ENCODE measurements at regions not wholly inside any gene's neighbourhood (a gene's known extent, or its start where the extent isn't known, plus 50 kb on each side); places are given as distances from the start of the nearest gene placed in this dataset.

GRCh38 chr2:120570001-120570400 is 165.7 kb upstream of the GLI2 start:
- TF ChIP-seq, protein P1, sequence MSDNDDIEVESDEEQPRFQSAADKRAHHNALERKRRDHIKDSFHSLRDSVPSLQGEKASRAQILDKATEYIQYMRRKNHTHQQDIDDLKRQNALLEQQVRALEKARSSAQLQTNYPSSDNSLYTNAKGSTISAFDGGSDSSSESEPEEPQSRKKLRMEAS (IDR thresholded peaks at IDR 0.05; ENCODE audit: low read depth, low read length) = no peak
- TF ChIP-seq FOXM1 (IDR thresholded peaks at IDR 0.05; ENCODE audit: low read depth, low read length) (no peak), ETV6 (conservative IDR thresholded peaks at IDR 0.05 in 1 of 2, IDR thresholded peaks at IDR 0.05 in 1 of 2; ENCODE audit: borderline replicate concordance in 1 of 2, low read depth in 1 of 2) (no peak), MTA3 (IDR thresholded peaks at IDR 0.05; ENCODE audit: borderline replicate concordance, low read length) (no peak), KLF5 (IDR thresholded peaks at IDR 0.05; ENCODE audit: partially characterized antibody) (no peak), RAD21 (IDR thresholded peaks at IDR 0.05; ENCODE audit: insufficient read depth, low read depth, low read length) (no peak), SMC3 (IDR thresholded peaks at IDR 0.05; ENCODE audit: borderline replicate concordance, low read length) (no peak), CTCF (IDR thresholded peaks at IDR 0.05 in 2 of 3, conservative IDR thresholded peaks at IDR 0.05 in 1 of 3; ENCODE audit: control insufficient read depth in 2 of 3, extremely low read depth in 1 of 3, insufficient read depth in 1 of 3, low read depth in 3 of 3, low read length in 3 of 3) (no peak), POLR2AphosphoS5 (IDR thresholded peaks at IDR 0.05; ENCODE audit: low read length) (no peak), TARDBP (IDR thresholded peaks at IDR 0.05; ENCODE audit: borderline replicate concordance) (no peak)

Measured in GM12878 (cell line).